Fibroblast of skin of abdomen (primary cell): ENCODE measurements at regions not wholly inside any gene's neighbourhood (a gene's known extent, or its start where the extent isn't known, plus 50 kb on each side); places are given as distances from the start of the nearest gene placed in this dataset.

Source experiments
- DNase-seq: peaks from one replicate; pipeline ENCODE4 v3.0.0-alpha.2; 2013

- DNase-seq = no peak
Observed at GRCh38 chrX:9087271-9088040, 53.5 kb upstream of the FAM9B start.

GRCh38 chrX:9088896-9089295 lies 55.0 kb upstream of the FAM9B start:
- no peak for DNase-seq

DNA sequence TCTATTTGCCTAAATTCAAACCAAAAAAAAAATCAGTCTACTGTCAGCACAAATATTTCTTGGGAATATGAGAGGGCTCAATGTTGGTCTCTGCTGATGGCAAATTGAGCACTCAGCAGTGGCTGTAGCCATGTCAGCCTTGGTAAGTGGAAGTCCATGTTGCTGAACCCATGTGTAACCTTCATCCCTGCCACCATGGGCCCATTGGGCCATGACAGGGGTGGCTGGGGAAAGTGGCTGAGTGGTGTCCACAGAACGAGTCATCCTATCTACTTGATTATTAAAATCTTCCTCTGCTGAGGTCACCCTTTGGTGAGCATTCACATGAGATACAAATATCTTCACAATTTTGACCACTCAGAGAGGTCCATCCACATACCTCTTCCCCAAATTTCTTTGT lies 56.8 kb upstream of the FAM9B start:
- DNase-seq = no peak

GRCh38 chrX:9091258-9091657 lies 57.3 kb upstream of the FAM9B start:
- DNase-seq = no peak

GRCh38 chrX:9102956-9103355 lies 69.0 kb upstream of the FAM9B start:
- DNase-seq = no peak

GRCh38 chrX:9108054-9108453 lies 74.1 kb upstream of the FAM9B start:
- peak; percentile 25 for DNase-seq

DNA sequence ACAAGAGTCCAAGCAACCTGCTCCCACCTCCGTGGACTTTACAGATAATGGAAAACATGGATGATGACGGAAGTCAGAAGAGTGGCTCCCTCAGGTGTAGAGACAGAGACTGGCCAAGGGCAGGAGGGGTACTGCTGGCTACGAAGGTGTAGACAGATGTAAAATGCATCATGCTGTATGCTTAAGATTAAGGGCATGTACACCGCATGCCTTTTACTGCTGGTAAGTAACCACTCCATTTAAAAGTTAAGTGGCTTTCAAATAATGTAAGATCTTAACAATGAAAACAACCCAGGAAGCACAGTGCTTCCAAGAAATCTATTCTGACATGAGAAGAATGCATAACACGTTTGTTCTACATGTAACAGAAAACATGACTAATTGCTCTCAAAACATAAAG lies 76.9 kb upstream of the FAM9B start:
- no peak for DNase-seq

- no peak for DNase-seq
Observed at GRCh38 chrX:9114245-9114644, 80.3 kb upstream of the FAM9B start.

DNA sequence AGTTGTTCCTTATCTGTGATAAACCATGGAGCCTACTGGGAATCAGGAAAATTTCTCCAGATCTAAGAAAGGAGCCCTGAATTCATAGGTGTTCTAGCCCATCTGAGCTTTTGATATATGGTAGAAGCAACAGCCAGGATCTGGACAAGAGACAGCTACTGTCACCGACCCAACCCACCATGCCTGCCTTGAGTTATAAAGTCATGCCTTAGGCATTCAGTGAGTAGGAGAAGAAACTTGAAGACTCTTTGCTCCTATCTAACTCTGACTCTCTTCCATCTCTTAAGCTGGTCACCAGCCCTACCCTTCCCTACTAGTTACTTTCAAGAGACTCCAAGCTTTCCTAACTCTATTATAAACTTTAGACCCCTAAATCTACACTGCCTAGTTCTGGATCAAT lies 83.9 kb upstream of the FAM9B start:
- no peak for DNase-seq

DNA sequence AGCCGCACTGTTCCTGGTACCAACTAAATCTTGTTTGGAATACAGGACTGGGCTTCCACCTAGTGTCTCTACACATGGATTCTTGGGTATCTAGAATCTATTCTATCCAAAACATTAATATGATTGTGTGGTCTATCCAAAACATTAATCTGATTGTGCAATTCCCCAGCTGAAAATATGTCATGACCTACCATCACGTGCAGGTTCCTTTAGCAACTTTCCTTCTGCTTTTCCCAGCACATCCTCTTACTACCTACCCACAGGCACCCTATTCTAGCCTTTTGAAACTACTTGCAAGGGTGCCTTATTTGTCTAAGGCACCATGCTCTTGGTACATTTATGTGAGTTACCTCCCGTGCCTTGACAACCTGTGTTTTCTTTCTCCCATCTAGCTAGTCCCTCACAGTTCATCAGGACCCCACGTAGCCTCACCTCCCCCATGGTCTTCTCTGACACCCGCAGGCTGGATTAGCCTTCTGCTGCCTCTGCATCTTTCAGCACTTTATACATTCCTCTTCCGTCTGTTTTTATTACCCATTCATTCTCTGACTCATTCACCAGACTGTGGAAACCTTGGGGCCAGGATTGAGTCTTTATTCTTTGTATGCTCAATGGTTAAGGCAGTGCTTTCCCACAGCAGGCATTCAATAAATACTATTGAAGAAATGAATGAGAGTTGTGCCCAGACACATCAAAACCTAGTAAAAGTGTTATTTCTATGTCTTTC lies 88.8 kb upstream of the FAM9B start:
- DNase-seq = peak; percentile 59

GRCh38 chrX:9127986-9128385 lies 94.1 kb upstream of the FAM9B start:
- no peak for DNase-seq

DNA sequence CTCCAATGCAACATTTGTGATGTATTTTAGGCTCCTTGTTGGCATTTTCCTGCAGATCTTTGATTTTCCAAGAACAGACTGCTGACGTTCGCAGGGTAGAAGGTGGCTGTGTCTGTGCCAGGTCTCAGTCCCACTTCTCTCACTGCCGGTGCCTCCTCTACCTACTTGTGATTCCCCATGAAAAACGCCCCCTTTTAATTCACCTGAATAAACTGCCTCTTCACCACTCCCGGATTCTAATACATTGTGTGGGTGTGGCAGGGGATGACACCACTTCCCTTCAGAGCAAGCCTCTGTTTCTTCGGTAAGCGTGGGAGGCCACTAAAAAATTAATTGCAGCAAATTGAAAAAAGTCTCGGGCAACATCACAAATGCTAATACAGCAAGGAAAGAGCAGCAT lies 96.1 kb upstream of the FAM9B start:
- no peak for DNase-seq

DNA sequence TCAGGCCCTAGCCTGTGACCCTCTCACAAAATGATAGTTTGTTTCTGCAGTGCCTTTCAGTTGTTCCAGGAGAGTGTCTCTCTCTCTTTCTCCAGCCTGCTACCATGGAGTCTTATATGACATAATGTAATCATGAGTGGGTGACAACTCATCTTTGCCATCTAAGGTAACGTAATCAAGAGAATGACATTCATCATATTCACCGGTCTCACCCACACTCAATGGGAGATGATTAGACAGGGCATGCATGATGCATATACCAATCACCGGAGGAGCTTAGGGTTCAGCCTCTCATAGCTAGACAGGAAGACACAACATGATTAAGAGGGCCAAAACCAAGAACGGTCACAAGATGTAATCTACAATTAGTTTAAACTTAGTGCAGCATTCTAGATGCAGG lies 97.1 kb upstream of the FAM9B start:
- no peak for DNase-seq

DNA sequence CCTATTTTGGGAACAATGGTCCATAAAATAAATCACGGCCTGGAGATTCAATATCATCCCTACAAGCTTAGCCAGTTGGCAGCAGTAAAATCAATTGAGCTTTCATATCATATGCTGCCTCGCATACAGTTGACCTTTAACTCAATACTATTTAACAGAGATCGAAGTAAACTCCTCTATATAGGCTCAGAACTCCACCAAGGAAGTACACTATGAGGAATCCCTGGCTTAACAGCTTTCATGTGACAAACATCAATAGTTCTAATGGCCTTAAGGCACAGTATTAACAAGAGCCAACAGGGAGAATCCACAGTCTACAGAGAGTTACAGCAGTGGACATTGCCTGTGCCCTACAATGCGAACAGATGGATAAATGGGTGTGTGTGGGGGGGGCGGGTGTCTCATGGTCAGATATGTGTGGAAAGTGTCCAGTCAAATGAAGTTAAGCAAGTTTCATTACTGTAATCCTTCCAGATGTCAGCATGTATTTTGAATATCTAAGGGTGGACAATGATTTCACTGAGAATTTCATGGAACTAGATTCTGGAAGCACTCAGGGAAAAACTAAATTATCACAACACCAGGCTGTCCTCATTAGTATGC lies 98.2 kb upstream of the FAM9B start:
- no peak for DNase-seq

DNA sequence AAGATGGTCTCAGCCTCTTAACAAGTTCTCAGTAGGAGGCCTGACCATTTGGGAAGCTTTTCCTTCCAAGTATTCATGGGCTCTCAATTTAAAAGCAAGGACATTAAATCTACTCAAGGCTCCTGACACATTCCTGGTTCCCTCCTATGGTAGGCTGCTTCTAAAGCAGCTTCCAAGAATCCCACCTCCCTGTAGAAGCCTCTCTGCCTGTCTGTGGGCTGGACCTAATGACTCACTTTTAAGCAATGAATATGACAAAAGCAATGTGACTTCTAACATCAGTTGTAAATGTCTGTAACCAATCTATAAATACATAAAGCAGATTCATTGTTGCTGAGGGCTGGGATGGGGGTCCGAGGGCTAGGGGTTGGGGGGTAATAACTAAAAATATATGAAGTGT lies 99.5 kb upstream of the FAM9B start:
- DNase-seq = peak; percentile 82

DNA sequence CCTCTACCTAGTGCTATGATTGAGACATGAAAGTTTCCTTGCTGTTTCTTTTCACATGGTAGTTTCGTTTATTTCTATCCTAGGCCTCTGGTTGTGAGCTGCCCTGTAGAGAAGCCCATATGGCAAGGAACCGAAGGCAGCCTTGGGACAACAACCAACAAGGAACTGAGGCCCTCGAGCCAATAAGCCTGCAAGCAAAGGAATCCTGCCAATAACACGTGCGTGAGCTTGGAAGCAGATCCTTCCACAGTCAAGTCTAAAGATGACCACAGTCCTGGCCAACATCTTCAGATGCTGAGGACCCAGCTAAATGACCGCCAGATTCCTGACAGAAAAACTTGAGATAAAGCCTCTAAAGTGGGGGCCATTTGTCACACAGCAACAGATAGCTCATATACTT lies 100.4 kb upstream of the FAM9B start:
- no peak for DNase-seq

DNA sequence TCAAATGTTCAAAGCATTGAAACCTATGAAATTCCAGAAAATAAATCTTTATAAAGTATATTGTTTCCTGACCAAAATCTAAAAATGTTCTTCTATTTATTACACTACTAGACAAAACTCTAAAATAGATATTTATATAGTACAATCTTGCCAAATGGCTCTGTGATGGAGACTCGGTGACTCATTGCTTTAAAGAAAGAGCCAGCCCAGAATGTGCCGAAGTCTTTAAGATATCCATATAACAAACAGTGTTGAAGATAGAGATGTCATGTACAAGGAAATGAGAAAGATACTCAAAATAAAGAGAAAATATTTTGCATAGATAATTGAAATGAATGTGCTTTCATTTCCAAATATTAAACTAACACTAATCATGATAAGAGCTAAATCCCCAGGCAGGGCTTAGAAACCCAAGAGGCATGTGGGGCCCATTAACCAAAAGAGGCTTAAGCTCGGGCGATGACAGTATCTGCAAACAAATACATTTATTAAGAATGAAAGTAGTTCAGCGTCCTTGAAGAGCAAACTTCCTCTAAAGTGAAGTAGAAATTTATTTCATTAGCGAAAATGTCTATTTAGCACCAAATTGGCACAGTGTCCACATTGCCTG lies 102.1 kb upstream of the FAM9B start:
- DNase-seq = peak; percentile 48

GRCh38 chrX:9137152-9137551 lies 103.2 kb upstream of the FAM9B start:
- no peak for DNase-seq

DNA sequence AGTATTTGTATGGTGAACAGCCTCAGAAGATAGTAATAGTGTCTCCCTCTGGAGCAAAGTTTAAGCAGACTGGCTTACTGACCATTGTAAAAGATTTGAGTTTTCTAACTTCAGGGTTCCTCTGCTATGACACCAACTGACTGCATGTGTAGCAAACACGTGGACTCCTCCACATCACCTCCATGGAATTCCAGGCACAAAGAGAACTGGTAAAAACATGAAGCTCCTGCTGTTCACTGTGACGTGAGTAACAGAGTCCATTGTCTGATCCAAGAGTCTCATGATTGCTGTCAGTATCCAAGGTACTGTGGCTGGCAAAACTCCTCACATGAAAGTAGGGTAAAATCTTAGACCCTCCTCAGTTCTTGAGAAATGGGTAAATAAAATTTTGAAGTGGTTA lies 107.6 kb upstream of the FAM9B start:
- peak; percentile 56 for DNase-seq

- no peak for DNase-seq
Observed at GRCh38 chrX:9144701-9145241, 110.8 kb upstream of the FAM9B start.

DNA sequence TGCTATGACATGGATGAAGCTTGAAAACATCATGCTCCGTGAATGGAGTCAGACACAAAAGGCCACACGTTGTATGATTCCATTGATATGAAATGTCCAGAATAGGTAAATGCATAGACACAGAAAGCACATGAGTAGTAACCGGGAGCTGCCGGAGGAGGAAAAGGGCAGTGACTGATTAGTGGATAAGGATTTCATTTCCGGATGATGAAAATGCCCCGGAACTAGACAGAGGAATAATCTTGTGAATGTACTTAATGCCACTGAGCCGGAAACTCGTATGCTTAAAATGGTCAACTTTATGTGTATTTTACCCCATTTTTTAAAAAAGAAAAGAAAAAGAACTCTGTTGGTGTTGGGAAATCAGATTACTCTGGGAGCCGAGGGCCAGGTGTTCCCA lies 112.7 kb upstream of the FAM9B start:
- DNase-seq = no peak

DNA sequence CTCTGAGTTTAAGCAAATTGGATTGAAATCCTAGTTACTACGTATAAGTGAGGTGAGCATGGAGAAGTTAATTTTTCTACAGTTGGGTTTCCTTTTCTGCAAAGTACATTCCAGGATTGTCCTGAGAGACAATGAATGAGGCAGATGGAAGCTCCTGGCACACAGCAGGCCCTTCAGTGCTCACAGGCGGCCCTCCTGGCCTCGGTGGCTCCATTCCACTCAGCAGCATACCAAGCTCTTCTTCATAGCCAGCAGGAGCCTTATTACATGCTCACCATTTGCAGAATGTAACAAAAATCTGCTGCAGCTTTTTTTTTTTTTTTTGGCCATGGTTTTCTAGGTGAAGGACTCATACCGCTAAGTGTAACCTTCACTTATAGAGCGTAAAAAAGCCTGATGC lies 113.2 kb upstream of the FAM9B start:
- DNase-seq = no peak

- no peak for DNase-seq
Observed at GRCh38 chrX:9147726-9148125, 113.8 kb upstream of the FAM9B start.
